Activated gamma-delta T cell treated with anti-CD3 and anti-CD28 coated beads, Interleukin-2, amount 50 U/mL, for 16 hours (primary cell): ENCODE measurements at regions not wholly inside any gene's neighbourhood (a gene's known extent, or its start where the extent isn't known, plus 50 kb on each side); places are given as distances from the start of the nearest gene placed in this dataset.

ENCODE experiments used
- DNase-seq: peaks from one replicate; pipeline ENCODE4 v3.0.0-alpha.2; 2020; ENCODE audit warnings: low read depth

DNA sequence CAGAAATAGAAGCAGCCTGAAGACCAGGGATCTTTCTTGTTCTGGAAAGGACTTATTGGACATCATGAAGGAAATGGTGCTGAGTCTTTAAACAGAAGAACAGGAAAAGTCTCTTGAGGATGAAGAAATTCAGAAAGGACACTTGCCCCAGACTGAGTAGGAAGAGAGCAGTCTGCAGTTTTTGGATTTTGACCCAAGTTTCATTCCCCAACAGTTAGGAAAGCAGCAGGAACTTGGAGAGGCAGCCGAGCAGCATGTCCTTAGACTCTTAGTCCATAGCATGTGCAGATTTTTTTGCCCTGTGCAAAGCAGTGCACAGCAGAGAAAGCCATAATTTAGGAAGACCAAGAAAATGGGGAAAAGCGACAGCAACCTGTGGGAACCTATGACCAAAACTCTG is 927.2 kb upstream of the AUTS2 start:
- no peak for DNase-seq

- no peak for DNase-seq
Observed at GRCh38 chr7:68671671-68672070, 926.6 kb upstream of the AUTS2 start.

- DNase-seq = no peak
Observed at GRCh38 chr7:68674826-68675225, 923.4 kb upstream of the AUTS2 start.

DNA sequence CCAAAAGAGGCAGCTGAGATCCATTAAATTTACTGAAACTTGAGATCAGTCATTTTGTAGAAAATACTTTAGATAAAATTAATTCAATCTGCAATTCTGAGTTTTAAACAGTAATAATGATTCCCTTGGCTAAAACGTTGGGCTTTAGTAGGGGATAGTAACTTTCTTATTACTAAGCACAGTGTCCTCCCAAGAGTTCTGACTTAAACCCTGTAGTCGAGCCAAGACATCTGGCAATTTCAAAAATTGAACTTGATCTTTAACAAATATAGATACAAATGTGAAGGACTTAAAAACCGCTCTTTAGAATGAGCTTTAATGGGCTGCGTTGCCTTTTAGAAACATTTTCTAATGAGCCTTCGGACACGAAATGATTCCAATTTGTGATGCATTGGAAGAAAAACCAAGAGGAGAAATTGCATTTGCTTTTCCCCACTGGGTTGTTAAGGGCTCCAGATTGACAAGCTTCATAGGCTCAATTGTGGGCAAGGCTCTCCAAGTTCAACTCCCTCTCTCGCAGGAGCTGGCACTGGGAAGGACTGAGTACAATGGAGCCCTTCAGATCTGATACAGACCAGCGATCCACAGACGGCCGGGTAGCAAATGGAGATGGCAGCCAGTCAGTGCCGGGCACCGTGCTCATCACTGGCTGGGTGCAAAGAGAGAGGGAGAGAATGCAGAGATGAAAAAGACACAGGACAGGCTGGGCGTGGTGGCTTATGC is 921.3 kb upstream of the AUTS2 start:
- no peak for DNase-seq

DNA sequence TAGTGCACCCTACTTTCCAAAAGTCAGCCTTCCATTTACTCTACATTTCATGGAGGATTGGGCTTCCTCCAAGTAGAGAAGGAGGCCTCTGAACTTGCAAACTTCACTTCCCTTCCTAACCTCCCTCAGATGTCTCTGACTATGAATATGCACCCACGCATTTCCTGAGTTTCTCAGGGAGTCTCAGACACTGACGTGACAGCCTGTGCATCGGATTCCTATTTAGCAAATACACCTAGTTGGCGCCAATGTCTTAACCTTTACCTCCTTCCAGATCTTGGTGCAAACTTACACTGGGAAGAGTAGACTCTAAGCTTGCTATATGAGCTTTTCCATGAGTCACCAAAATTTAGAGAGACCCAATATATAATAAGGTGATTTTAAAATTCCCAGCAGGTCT is 920.1 kb upstream of the AUTS2 start:
- DNase-seq = no peak

GRCh38 chr7:68679459-68680234 is 918.6 kb upstream of the AUTS2 start:
- no peak for DNase-seq

DNA sequence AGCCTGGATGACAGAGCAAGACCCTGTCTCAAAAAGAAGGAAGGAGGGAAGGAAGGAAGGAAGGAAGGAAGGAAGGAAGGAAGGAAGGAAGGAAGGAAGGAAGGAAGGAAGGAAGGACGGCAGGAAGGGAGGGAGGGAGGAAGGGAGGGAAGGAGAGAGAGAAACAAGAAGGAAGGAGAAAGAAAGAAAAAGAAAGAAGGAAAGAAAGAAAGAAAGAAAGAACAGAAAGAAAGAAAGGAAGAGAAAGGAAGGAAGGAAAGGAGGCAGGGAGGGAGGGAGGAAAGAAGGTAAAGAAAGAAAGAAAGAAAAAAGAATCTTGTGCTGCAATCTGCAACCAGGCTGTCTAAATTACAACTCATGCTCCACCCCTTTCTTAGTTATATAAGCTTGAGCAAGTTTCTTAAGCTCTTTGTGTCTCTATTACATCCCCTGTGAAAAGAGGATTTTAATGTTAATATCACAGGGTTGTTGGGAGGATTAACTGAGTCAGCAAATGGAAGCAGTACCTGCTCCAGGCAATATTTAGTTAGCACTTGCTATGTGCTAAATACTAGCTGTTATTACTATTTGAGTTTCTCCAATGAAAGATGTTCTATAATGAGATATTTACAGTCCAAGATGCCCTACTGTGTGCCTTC is 917.9 kb upstream of the AUTS2 start:
- DNase-seq = no peak

GRCh38 chr7:68682910-68683309 is 915.4 kb upstream of the AUTS2 start:
- DNase-seq = no peak

DNA sequence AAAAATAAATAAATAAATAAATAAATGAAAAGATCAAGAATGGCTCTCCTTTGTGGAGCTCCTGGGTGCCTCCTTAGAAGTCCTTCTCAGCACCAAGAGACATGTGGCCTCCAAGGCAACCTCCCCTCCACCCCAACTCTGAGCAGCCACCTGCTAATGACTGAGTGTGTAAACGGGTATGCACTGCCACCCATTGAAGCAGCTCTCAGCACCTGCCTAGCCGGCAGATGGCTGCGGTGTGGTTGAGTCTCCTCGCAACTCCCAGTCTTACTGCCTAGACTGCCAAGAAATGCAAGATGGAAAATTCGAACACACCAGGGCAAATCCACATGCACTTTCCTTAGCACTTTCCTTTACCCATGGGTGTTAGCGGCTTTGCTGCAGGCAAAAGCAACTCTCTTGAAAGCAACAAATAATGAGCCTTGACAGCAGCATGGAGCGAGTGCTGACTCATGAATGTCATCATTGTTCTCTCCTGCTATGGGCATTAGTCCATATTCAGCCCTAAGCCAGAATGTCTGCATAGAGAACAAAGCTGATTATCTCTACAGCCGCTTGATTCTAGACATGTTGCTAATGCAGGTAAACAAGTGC is 913.9 kb upstream of the AUTS2 start:
- DNase-seq = no peak

DNA sequence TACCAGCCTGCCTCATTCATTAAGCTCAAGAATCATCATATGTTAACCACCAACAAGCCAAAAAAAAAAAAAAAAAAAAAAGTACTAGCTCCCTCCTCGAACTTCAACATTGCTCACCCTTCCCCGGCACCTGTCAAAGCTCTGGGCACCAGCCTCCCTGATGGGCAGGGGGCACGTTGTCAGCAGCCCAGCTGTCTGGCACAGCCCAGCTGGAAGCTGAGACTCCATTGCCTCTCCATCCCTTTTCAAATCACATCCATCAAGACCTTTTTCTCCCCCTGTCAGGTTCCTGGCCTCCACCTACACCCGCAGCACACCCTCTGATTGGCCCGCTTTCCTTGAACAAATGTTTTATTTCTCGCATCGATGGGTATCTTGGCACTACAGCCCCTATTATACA is 913.3 kb upstream of the AUTS2 start:
- DNase-seq = no peak

DNA sequence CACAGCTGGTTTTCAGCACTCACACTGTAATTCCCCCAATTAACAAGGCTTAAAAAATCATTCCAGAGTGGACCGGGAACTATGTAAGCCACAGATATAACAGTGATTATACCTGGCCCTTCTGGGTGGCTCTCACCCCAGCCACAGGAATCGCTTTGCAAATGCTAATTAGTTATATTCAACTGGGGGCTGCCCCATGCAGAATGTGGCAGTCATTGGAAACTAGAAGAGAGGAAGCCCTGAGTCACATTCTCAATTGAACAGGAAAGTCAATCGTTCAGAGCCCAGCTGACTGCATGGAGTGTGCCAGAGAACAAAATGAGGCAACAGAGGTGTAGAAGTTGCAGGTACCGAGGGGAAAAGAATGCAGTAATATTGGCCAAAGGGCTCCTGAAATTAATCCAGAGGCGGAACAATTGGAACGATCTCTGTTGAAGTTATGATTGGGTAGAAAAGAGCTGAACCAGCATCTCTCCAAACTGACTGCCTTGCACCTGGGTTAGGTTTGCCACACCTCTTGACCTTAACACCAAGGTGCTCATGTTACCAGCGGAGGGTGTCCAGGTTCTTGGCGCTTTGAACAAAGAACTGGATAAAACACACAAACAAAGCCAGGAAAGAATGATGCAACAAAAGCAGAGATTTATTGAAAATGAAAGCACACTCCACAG is 909.7 kb upstream of the AUTS2 start:
- DNase-seq = no peak

- no peak for DNase-seq
Observed at GRCh38 chr7:68689087-68689433, 909.2 kb upstream of the AUTS2 start.

- DNase-seq = no peak
Observed at GRCh38 chr7:68691261-68692216, 906.7 kb upstream of the AUTS2 start.

DNA sequence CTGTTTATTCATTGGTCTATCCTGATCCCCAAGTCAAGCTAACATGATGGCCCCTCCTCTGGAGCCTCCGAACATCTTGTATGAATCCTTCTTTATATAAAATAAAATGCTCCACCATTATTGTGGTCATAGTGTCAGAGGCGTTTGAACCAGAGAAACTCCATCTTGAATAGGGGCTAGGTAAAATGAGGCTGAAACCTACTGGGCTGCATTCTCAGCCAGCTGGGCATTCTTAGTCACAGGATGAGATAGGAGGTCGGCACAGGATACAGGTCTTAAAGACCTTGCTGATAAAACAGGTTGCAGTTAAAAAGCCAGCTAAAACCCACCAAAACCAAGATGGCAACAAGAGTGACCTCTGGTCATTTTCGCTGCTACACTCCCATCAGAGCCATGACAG is 905.8 kb upstream of the AUTS2 start:
- DNase-seq = no peak

GRCh38 chr7:68694656-68695055 is 903.6 kb upstream of the AUTS2 start:
- DNase-seq = no peak

- no peak for DNase-seq
Observed at GRCh38 chr7:68697796-68698280, 900.4 kb upstream of the AUTS2 start.

DNA sequence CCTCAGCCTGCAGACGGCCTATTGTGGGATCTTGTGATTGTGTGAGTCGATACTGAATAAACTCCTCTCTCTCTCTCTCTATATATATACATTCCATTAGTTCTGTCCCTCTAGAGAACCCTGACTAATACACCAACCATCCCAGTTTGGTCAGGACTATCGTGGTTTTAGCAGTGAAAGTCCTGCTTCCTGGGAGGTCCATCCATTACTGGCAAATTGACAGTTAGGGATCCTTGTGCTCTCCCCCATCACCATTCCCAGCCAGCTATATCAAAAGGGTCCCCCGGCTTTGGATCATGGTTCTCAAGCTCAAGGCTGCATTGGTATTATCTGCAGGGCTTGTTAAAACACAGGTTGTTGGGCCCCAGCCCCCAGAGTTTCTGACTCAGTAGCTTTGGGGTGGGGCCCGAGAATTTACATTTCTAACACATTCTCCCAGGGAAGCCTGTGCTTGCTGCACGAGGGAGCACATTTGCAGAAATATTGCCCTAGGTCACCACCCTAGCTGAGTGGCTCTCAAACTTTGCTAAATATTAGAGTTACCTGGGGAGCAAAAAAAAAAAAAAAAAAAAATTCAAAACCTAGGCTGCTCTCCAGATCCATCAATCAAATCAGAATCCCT is 899.1 kb upstream of the AUTS2 start:
- DNase-seq = no peak

GRCh38 chr7:68700414-68700813 is 897.9 kb upstream of the AUTS2 start:
- DNase-seq = no peak

- no peak for DNase-seq
Observed at GRCh38 chr7:68706291-68706690, 892.0 kb upstream of the AUTS2 start.

GRCh38 chr7:68707159-68707558 is 891.1 kb upstream of the AUTS2 start:
- no peak for DNase-seq

- DNase-seq = no peak
Observed at GRCh38 chr7:68707958-68708357, 890.3 kb upstream of the AUTS2 start.
